ENCODE measurements at regions not wholly inside any gene's neighbourhood (a gene's known extent, or its start where the extent isn't known, plus 50 kb on each side); places are given as distances from the start of the nearest gene placed in this dataset.

DNA sequence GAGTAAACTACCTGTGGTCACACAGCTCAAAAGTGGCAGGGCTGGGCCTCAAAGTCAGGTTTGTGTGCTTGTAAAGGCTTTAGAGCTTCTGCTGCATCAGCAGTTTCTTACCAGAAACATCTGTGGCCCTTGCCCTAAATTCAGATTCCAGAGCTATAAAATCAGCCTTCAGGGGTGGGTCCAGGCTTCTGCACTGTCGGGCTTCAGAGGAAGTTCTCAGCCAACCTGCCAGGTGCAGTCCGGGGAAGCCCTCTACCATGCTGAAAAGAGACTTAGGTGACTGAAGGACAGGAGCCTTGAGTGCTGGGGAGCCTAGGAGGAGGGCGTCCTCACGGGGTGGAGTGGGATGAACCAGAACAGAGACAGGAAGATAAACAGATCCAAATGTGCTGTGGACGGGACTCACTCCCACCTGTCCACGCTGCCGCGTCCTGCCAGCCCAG, 69.9 kb upstream of the HS6ST1 start:
- intact Hi-C loops (cut with micrococcal nuclease; ENCODE audit: unreplicated experiment) = no loop called here
- Histone ChIP-seq H4K20me1 (ENCODE audit: insufficient read depth) (no peaks in the 10 kb centered on the region), H3K9me2 (ENCODE audit: insufficient read depth) (no peaks in the 10 kb centered on the region), H3K36me3 (ENCODE audit: low read depth) (no peaks in the 10 kb centered on the region), H2AFZ (0 out of 2 replicates have a peak overlapping the region, but pooled peaks have one; percentile 21), H3K79me2 (ENCODE audit: low read depth) (no peaks in the 10 kb centered on the region), H3K4me2 (peak overlapping the region; percentile 39), H3K4me3 (no peak overlapping the region), H3K27ac (no peak overlapping the region), H3K9me3 (ENCODE audit: insufficient read depth, low read depth) (no peaks in the 10 kb centered on the region), H3F3A (ENCODE audit: insufficient read depth, low read depth) (no peaks in the 10 kb centered on the region), H3K4me1 (replicated peaks; ENCODE audit: insufficient read depth) (peaks cover 11% of the 10 kb centered on the region), H3K27me3 (ENCODE audit: insufficient read depth, low read depth) (no peaks in the 10 kb centered on the region)
- ChIA-PET CTCF (no interaction called here), POLR2A (ENCODE audit: unreplicated experiment) (interaction anchor here (0.6 kb wide), 1 partner anchor 41 kb away, joined by 3 read pairs; no protein-coding TSS in a partner anchor)
- DNase-seq = peak in 1 of 2 experiments; percentile 71
- TF ChIP-seq EZH2 (IDR thresholded peaks at IDR 0.05; ENCODE audit: low read depth) = no peak
- TF ChIP-seq, protein P1, sequence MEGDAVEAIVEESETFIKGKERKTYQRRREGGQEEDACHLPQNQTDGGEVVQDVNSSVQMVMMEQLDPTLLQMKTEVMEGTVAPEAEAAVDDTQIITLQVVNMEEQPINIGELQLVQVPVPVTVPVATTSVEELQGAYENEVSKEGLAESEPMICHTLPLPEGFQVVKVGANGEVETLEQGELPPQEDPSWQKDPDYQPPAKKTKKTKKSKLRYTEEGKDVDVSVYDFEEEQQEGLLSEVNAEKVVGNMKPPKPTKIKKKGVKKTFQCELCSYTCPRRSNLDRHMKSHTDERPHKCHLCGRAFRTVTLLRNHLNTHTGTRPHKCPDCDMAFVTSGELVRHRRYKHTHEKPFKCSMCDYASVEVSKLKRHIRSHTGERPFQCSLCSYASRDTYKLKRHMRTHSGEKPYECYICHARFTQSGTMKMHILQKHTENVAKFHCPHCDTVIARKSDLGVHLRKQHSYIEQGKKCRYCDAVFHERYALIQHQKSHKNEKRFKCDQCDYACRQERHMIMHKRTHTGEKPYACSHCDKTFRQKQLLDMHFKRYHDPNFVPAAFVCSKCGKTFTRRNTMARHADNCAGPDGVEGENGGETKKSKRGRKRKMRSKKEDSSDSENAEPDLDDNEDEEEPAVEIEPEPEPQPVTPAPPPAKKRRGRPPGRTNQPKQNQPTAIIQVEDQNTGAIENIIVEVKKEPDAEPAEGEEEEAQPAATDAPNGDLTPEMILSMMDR (conservative IDR thresholded peaks at IDR 0.05) = no peak
- no TSS peak for BruUV-seq (replicated peaks)

DNA sequence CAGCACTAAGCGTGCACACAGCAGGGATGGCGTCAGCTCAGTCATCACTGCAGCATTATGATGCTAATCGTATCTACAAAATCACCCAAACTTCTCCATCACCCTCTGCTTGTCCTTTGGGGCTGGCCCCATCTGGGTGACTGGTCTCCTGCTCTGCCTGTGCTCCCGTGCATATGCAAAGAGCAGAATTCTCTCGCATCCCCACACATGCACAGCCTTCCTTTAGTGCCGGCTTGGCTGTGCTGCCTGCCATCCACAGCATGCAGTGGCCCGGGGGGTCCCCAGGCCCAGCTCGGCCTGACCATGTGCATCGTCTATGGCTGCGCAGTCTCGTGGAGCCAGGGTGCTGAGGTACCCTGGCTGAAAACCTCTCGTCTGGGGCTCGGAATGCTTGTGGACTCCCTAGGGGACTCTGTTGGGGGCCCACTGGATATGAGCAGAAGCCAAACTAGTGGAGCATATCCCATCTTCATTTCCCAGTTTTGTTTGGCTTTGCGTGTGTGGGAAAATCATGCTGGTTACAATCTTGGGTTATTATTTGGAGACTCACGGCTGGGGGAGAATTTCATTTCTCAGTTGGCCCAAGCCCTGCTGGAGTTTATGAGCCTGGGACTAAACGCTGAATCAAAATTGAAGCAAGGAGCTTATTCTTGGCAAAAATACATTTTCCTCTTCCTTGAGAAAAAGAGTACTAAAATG, 70.9 kb upstream of the HS6ST1 start:
- POLR2A ChIA-PET (ENCODE audit: unreplicated experiment) = no interaction called here
- no peaks in the 10 kb centered on the region for H3K9me2 ChIP-seq (ENCODE audit: insufficient read depth)
- no peak for DNase-seq
- H3K4me3 ChIP-seq = no peak overlapping the region
- peaks cover 11% of the 10 kb centered on the region for H3K4me1 ChIP-seq (replicated peaks; ENCODE audit: insufficient read depth)
- TF ChIP-seq, protein P1 (conservative IDR thresholded peaks at IDR 0.05) = no peak
- TF ChIP-seq EZH2 (IDR thresholded peaks at IDR 0.05; ENCODE audit: low read depth) = no peak
- H4K20me1 ChIP-seq (ENCODE audit: insufficient read depth) = no peaks in the 10 kb centered on the region
- no peaks in the 10 kb centered on the region for H3F3A ChIP-seq (ENCODE audit: insufficient read depth, low read depth)
- BruUV-seq (replicated peaks) = no TSS peak
- CTCF ChIA-PET = no interaction called here
- no peak overlapping the region for H2AFZ ChIP-seq
- intact Hi-C loops (cut with micrococcal nuclease; ENCODE audit: unreplicated experiment) = no loop called here
- H3K27ac ChIP-seq = no peak overlapping the region
- no peaks in the 10 kb centered on the region for H3K36me3 ChIP-seq (ENCODE audit: low read depth)
- H3K79me2 ChIP-seq (ENCODE audit: low read depth) = no peaks in the 10 kb centered on the region
- no peaks in the 10 kb centered on the region for H3K27me3 ChIP-seq (ENCODE audit: insufficient read depth, low read depth)
- no peaks in the 10 kb centered on the region for H3K9me3 ChIP-seq (ENCODE audit: insufficient read depth, low read depth)
- no peak overlapping the region for H3K4me2 ChIP-seq

DNA sequence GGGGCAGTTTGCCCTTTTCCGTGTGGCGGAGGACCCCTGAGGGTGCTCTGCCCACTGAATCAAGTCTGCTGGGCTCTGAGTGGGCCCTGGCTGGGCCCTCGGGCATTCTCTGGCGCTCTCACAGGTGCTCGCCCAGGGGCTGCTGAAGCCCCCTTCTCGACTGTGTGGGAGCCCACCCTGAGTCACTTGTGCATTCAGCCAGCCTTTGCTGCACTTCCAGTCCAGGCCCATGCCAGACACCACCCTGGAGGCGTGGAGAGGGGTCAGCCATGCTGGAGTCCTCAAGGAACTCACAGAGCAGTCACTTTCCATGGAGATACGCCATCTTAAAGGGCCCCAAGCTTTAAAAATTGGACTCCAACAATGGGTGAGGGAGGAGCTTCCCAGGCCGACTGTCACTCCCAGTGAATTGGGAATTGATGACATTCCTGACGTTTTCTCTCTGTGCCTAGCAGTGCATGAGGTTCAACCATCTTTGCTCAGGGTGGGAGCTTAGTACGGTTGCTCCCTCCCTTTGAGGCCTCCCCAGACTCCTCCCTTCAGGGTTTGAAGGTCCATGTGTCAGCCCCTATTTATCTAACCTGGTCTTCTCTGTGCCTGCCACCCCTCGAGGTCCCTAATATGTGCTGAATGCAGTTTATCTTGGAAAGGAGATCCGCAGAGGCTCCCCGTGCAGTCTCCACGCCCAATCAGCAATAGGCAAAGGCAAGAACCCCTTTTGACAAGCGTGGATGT, 71.8 kb upstream of the HS6ST1 start:
- intact Hi-C loops (cut with micrococcal nuclease; ENCODE audit: unreplicated experiment) = no loop called here
- peaks cover 14% of the 10 kb centered on the region for H3K4me1 ChIP-seq (replicated peaks; ENCODE audit: insufficient read depth)
- no peaks in the 10 kb centered on the region for H3K27me3 ChIP-seq (ENCODE audit: insufficient read depth, low read depth)
- no peaks in the 10 kb centered on the region for H3K79me2 ChIP-seq (ENCODE audit: low read depth)
- 0 out of 2 replicates have a peak, but pooled peaks cover 2% of the 10 kb centered on the region for H3F3A ChIP-seq (ENCODE audit: insufficient read depth, low read depth)
- H2AFZ ChIP-seq = no peak overlapping the region
- no peaks in the 10 kb centered on the region for H3K9me3 ChIP-seq (ENCODE audit: insufficient read depth, low read depth)
- no peak overlapping the region for H3K4me3 ChIP-seq
- ChIA-PET POLR2A (ENCODE audit: unreplicated experiment) (no interaction called here), CTCF (no interaction called here)
- H3K27ac ChIP-seq = no peak overlapping the region
- H3K36me3 ChIP-seq (ENCODE audit: low read depth) = no peaks in the 10 kb centered on the region
- H3K4me2 ChIP-seq = no peak overlapping the region
- no peaks in the 10 kb centered on the region for H3K9me2 ChIP-seq (ENCODE audit: insufficient read depth)
- BruUV-seq (replicated peaks) = no TSS peak
- no peak for TF ChIP-seq EZH2 (IDR thresholded peaks at IDR 0.05; ENCODE audit: low read depth)
- TF ChIP-seq, protein P1 (conservative IDR thresholded peaks at IDR 0.05) = no peak
- H4K20me1 ChIP-seq (ENCODE audit: insufficient read depth) = no peaks in the 10 kb centered on the region
- DNase-seq = no peak
